ENCODE measurements at regions not wholly inside any gene's neighbourhood (a gene's known extent, or its start where the extent isn't known, plus 50 kb on each side); places are given as distances from the start of the nearest gene placed in this dataset.

DNA sequence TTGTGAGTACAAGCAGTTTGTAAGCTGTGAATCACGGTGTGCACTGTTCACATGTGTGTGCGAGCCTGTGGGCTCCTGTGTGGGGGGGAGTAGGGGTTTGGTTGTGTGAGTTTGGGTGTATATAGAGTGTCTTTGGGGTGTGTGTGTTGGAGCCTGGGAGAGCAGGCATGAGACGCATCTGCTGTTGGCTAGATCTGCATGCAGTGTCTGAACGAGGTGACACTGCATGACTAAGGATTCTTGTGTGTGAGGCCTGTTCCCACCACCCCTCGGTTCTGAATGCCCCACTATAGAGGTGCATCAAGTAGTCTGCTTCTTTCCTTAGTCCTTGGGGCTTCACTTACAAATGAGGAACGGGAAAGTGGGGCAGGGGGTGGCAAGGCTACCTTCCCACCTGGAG, 68.4 kb downstream of the MAGEF1 start:
- TF ChIP-seq EZH2 (IDR thresholded peaks at IDR 0.05; ENCODE audit: low read length, unreplicated experiment) (no peak), EZH2phosphoT487 (IDR thresholded peaks at IDR 0.05; ENCODE audit: borderline replicate concordance, low read length) (no peak)
- TF ChIP-seq, protein P1, sequence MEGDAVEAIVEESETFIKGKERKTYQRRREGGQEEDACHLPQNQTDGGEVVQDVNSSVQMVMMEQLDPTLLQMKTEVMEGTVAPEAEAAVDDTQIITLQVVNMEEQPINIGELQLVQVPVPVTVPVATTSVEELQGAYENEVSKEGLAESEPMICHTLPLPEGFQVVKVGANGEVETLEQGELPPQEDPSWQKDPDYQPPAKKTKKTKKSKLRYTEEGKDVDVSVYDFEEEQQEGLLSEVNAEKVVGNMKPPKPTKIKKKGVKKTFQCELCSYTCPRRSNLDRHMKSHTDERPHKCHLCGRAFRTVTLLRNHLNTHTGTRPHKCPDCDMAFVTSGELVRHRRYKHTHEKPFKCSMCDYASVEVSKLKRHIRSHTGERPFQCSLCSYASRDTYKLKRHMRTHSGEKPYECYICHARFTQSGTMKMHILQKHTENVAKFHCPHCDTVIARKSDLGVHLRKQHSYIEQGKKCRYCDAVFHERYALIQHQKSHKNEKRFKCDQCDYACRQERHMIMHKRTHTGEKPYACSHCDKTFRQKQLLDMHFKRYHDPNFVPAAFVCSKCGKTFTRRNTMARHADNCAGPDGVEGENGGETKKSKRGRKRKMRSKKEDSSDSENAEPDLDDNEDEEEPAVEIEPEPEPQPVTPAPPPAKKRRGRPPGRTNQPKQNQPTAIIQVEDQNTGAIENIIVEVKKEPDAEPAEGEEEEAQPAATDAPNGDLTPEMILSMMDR (conservative IDR thresholded peaks at IDR 0.05; ENCODE audit: low read depth, low read length), result no peak
- ATAC-seq (no peak), DNase-seq (no peak)
- BruUV-seq (replicated peaks), result no TSS peak
- Histone ChIP-seq H3K9me3 (ENCODE audit: low read length) (no peaks in the 10 kb centered on the region), H3K79me2 (ENCODE audit: low read length) (no peaks in the 10 kb centered on the region), H3K9ac (ENCODE audit: low read length) (no peak overlapping the region), H3F3A (ENCODE audit: low read length, unreplicated experiment) (no peaks in the 10 kb centered on the region), H3K4me3 (ENCODE audit: low read length) (no peak overlapping the region), H3K4me2 (ENCODE audit: low read length) (no peak overlapping the region), H2AFZ (ENCODE audit: low read length) (no peak overlapping the region), H4K20me1 (ENCODE audit: low read length) (no peaks in the 10 kb centered on the region), H3K27ac (ENCODE audit: low read length) (no peak overlapping the region), H3K36me3 (ENCODE audit: low read depth, low read length) (no peaks in the 10 kb centered on the region), H3K4me1 (ENCODE audit: insufficient read depth, low read length) (no peaks in the 10 kb centered on the region), H3K9me2 (replicated peaks; ENCODE audit: low read length) (no peaks in the 10 kb centered on the region), H3K27me3 (ENCODE audit: low read length) (no peaks in the 10 kb centered on the region)
- intact Hi-C loops (cut with micrococcal nuclease), result no loop called here
- CTCF ChIA-PET, result no interaction called here
- POLR2A ChIA-PET (ENCODE audit: unreplicated experiment), result no interaction called here

DNA sequence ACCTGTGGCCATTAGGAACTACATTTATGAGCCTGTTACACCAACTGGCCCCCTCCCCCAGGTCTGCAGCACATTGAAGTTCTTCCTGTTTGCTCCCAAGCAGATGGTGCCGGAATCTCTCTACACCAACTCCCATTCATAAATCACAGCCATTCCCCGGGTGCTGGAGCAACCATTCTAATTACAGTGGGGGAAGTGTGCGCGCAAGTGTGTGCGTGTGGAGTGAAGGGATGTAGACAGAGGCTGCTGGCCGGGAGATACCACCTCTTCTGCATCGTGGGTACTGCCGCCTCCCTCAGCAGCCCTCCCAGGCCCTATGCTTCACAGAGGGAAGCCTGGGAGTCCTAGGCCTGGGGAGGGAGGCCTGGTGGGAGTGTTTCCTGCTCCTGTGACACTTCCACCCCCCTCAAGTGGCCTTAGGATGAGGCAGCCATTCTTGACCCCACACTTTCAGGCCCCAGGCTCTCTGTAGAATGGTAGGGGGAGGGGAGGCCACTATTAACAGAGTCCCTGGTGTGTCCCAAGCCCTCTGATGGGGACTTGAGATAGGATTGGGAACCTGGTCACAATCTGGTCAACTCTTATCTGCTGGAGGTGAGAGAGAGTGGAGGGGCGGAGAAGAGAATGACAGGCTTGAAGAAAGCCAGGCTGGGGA, 69.1 kb downstream of the MAGEF1 start:
- H4K20me1 ChIP-seq (ENCODE audit: low read length), result no peaks in the 10 kb centered on the region
- H3K9me3 ChIP-seq (ENCODE audit: low read length), result no peaks in the 10 kb centered on the region
- no peaks in the 10 kb centered on the region for H3K79me2 ChIP-seq (ENCODE audit: low read length)
- H3K9me2 ChIP-seq (replicated peaks; ENCODE audit: low read length), result no peaks in the 10 kb centered on the region
- H2AFZ ChIP-seq (ENCODE audit: low read length), result no peak overlapping the region
- ATAC-seq (no peak), DNase-seq (no peak)
- H3K4me3 ChIP-seq (ENCODE audit: low read length), result no peak overlapping the region
- POLR2A ChIA-PET (ENCODE audit: unreplicated experiment), result no interaction called here
- CTCF ChIA-PET, result interaction anchor here (0.5 kb wide), 1 partner anchor 609 kb away, joined by 3 read pairs; no protein-coding TSS in a partner anchor
- TF ChIP-seq, protein P1 (conservative IDR thresholded peaks at IDR 0.05; ENCODE audit: low read depth, low read length), result no peak
- TF ChIP-seq EZH2 (IDR thresholded peaks at IDR 0.05; ENCODE audit: low read length, unreplicated experiment) (no peak), EZH2phosphoT487 (IDR thresholded peaks at IDR 0.05; ENCODE audit: borderline replicate concordance, low read length) (no peak)
- H3K27me3 ChIP-seq (ENCODE audit: low read length), result no peaks in the 10 kb centered on the region
- no peak overlapping the region for H3K9ac ChIP-seq (ENCODE audit: low read length)
- H3F3A ChIP-seq (ENCODE audit: low read length, unreplicated experiment), result no peaks in the 10 kb centered on the region
- no TSS peak for BruUV-seq (replicated peaks)
- H3K4me2 ChIP-seq (ENCODE audit: low read length), result no peak overlapping the region
- H3K27ac ChIP-seq (ENCODE audit: low read length), result no peak overlapping the region
- no peaks in the 10 kb centered on the region for H3K4me1 ChIP-seq (ENCODE audit: insufficient read depth, low read length)
- intact Hi-C loops (cut with micrococcal nuclease), result no loop called here
- H3K36me3 ChIP-seq (ENCODE audit: low read depth, low read length), result no peaks in the 10 kb centered on the region

DNA sequence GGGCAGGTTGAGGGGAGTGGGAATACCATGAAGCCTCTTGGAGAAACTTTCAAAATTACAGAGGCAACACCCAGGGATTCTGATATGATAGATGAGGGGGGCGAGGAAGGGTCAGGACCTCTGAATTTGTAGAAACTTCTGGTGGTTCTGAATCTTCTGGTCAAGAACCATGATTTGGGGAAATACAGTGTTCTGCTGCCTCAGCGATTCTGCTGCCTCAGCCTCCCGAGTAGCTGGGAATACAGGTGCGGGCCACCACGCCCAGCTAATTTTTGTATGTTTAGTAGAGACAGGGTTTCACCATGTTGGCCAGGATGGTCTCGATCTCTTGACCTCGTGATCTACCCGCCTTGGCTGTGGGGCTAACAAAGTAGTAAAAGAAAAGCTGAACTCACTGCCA, 70.4 kb downstream of the MAGEF1 start:
- TF ChIP-seq EZH2 (IDR thresholded peaks at IDR 0.05; ENCODE audit: low read length, unreplicated experiment), result no peak
- TF ChIP-seq, protein P1 (conservative IDR thresholded peaks at IDR 0.05; ENCODE audit: low read depth, low read length), result no peak
- no peak for TF ChIP-seq EZH2phosphoT487 (IDR thresholded peaks at IDR 0.05; ENCODE audit: borderline replicate concordance, low read length)
- ATAC-seq (no peak), DNase-seq (no peak)
- H3K36me3 ChIP-seq (ENCODE audit: low read depth, low read length), result no peaks in the 10 kb centered on the region
- H3K4me3 ChIP-seq (ENCODE audit: low read length), result no peak overlapping the region
- no peaks in the 10 kb centered on the region for H3K9me2 ChIP-seq (replicated peaks; ENCODE audit: low read length)
- BruUV-seq (replicated peaks), result no TSS peak
- no peaks in the 10 kb centered on the region for H3K27me3 ChIP-seq (ENCODE audit: low read length)
- no peaks in the 10 kb centered on the region for H3K79me2 ChIP-seq (ENCODE audit: low read length)
- H3F3A ChIP-seq (ENCODE audit: low read length, unreplicated experiment), result no peaks in the 10 kb centered on the region
- H4K20me1 ChIP-seq (ENCODE audit: low read length), result no peaks in the 10 kb centered on the region
- no peak overlapping the region for H3K9ac ChIP-seq (ENCODE audit: low read length)
- H3K4me2 ChIP-seq (ENCODE audit: low read length), result no peak overlapping the region
- intact Hi-C loops (cut with micrococcal nuclease), result no loop called here
- CTCF ChIA-PET, result no interaction called here
- H2AFZ ChIP-seq (ENCODE audit: low read length), result no peak overlapping the region
- peaks cover 11% of the 10 kb centered on the region for H3K4me1 ChIP-seq (ENCODE audit: insufficient read depth, low read length)
- H3K9me3 ChIP-seq (ENCODE audit: low read length), result no peaks in the 10 kb centered on the region
- H3K27ac ChIP-seq (ENCODE audit: low read length), result no peak overlapping the region
- POLR2A ChIA-PET (ENCODE audit: unreplicated experiment), result no interaction called here
